ENCODE measurements at regions not wholly inside any gene's neighbourhood (a gene's known extent, or its start where the extent isn't known, plus 50 kb on each side); places are given as distances from the start of the nearest gene placed in this dataset.
A peak's percentile ranks its signal among the peaks of the same experiment; 100 is the strongest.
"Not testable (repeated sequence)": the region's sequence is repeated elsewhere in the genome, so short reads cannot be mapped to it uniquely, and the experiment has no call there.

- H3K9me3 Mint-ChIP-seq; H3K4me1 ChIP-seq (ENCODE audit: control insufficient read depth in 1 of 2, insufficient read depth in 2 of 2, low read length in 2 of 2); H3K36me3 Mint-ChIP-seq; H3K27ac Mint-ChIP-seq; H3K4me2 ChIP-seq (replicated peaks; ENCODE audit: extremely low read depth, low read length, poor library complexity, severe bottlenecking); H3K4me3 ChIP-seq (replicated peaks in 1 of 3; ENCODE audit: low read depth in 2 of 3, low read length in 3 of 3); H3K9me3 ChIP-seq (replicated peaks in 1 of 2; ENCODE audit: control insufficient read depth in 1 of 2, insufficient read depth in 1 of 2, low read length in 2 of 2); H3K9ac ChIP-seq (ENCODE audit: insufficient read depth, low read length, poor library complexity, severe bottlenecking); H3K36me3 ChIP-seq (replicated peaks in 1 of 2; ENCODE audit: control insufficient read depth in 1 of 2, insufficient read depth in 2 of 2, low read length in 2 of 2); H3K79me2 ChIP-seq (ENCODE audit: insufficient read depth, low read length); H2AFZ ChIP-seq (ENCODE audit: insufficient read depth, low read depth, low read length, poor library complexity, severe bottlenecking); intact Hi-C loops (cut with micrococcal nuclease); H3K4me3 Mint-ChIP-seq; H3K4me1 Mint-ChIP-seq; H3K27ac ChIP-seq (ENCODE audit: low read depth in 1 of 2, low read length in 2 of 2); H4K20me1 ChIP-seq (ENCODE audit: insufficient read depth, low read length); H3K27me3 ChIP-seq (ENCODE audit: control insufficient read depth in 2 of 2, insufficient read depth in 2 of 2, low read length in 2 of 2); H3K27me3 Mint-ChIP-seq (ENCODE audit: low read depth in 3 of 3); DNase-seq: not testable (repeated sequence)
- WGBS (ENCODE audit: insufficient coverage): no CpG with 5 or more reads among the region's 16 CpGs
Observed at GRCh38 chr9:41741897-41742296, 387.3 kb downstream of the CNTNAP3B start.

GRCh38 chr9:41741173-41741572, 388.1 kb downstream of the CNTNAP3B start:
- H3K4me2 ChIP-seq (replicated peaks; ENCODE audit: extremely low read depth, low read length, poor library complexity, severe bottlenecking); H2AFZ ChIP-seq (ENCODE audit: insufficient read depth, low read depth, low read length, poor library complexity, severe bottlenecking); H3K4me1 ChIP-seq (ENCODE audit: control insufficient read depth in 1 of 2, insufficient read depth in 2 of 2, low read length in 2 of 2); H3K9me3 Mint-ChIP-seq; H3K27ac ChIP-seq (ENCODE audit: low read depth in 1 of 2, low read length in 2 of 2); H3K79me2 ChIP-seq (ENCODE audit: insufficient read depth, low read length); H4K20me1 ChIP-seq (ENCODE audit: insufficient read depth, low read length); H3K36me3 Mint-ChIP-seq; H3K27me3 Mint-ChIP-seq (ENCODE audit: low read depth in 3 of 3); H3K9ac ChIP-seq (ENCODE audit: insufficient read depth, low read length, poor library complexity, severe bottlenecking); H3K4me1 Mint-ChIP-seq; H3K36me3 ChIP-seq (replicated peaks in 1 of 2; ENCODE audit: control insufficient read depth in 1 of 2, insufficient read depth in 2 of 2, low read length in 2 of 2); H3K4me3 ChIP-seq (replicated peaks in 1 of 3; ENCODE audit: low read depth in 2 of 3, low read length in 3 of 3); H3K27me3 ChIP-seq (ENCODE audit: control insufficient read depth in 2 of 2, insufficient read depth in 2 of 2, low read length in 2 of 2); H3K9me3 ChIP-seq (replicated peaks in 1 of 2; ENCODE audit: control insufficient read depth in 1 of 2, insufficient read depth in 1 of 2, low read length in 2 of 2); intact Hi-C loops (cut with micrococcal nuclease); DNase-seq: not testable (repeated sequence)
- no CpG with 5 or more reads among the region's 5 CpGs for WGBS (ENCODE audit: insufficient coverage)
- H3K27ac Mint-ChIP-seq: peak overlapping the region in 1 of 7 donors; percentile 78
- peak overlapping the region in 1 of 2 donors; percentile 46 for H3K4me3 Mint-ChIP-seq

- not testable (repeated sequence) for H3K9me3 Mint-ChIP-seq
- no CpG with 5 or more reads among the region's 5 CpGs for WGBS (ENCODE audit: insufficient coverage)
Observed at GRCh38 chr9:41738681-41739080, 390.5 kb downstream of the CNTNAP3B start.

GRCh38 chr9:41699190-41699589, 430.0 kb downstream of the CNTNAP3B start:
- H3K27me3 ChIP-seq (ENCODE audit: control insufficient read depth in 2 of 2, insufficient read depth in 2 of 2, low read length in 2 of 2); H2AFZ ChIP-seq (ENCODE audit: insufficient read depth, low read depth, low read length, poor library complexity, severe bottlenecking); H3K9ac ChIP-seq (ENCODE audit: insufficient read depth, low read length, poor library complexity, severe bottlenecking); H3K27ac ChIP-seq (ENCODE audit: low read depth in 1 of 2, low read length in 2 of 2); H3K4me3 ChIP-seq (replicated peaks in 1 of 3; ENCODE audit: low read depth in 2 of 3, low read length in 3 of 3); DNase-seq; H3K79me2 ChIP-seq (ENCODE audit: insufficient read depth, low read length); H3K4me3 Mint-ChIP-seq; H4K20me1 ChIP-seq (ENCODE audit: insufficient read depth, low read length); H3K27me3 Mint-ChIP-seq (ENCODE audit: low read depth in 3 of 3); H3K36me3 Mint-ChIP-seq; intact Hi-C loops (cut with micrococcal nuclease); H3K27ac Mint-ChIP-seq; H3K36me3 ChIP-seq (replicated peaks in 1 of 2; ENCODE audit: control insufficient read depth in 1 of 2, insufficient read depth in 2 of 2, low read length in 2 of 2); H3K4me2 ChIP-seq (replicated peaks; ENCODE audit: extremely low read depth, low read length, poor library complexity, severe bottlenecking); H3K9me3 ChIP-seq (replicated peaks in 1 of 2; ENCODE audit: control insufficient read depth in 1 of 2, insufficient read depth in 1 of 2, low read length in 2 of 2); H3K9me3 Mint-ChIP-seq; H3K4me1 Mint-ChIP-seq: not testable (repeated sequence)
- peaks cover 11 to 16% of the 10 kb centered on the region in 2 donors for H3K4me1 ChIP-seq (ENCODE audit: control insufficient read depth in 1 of 2, insufficient read depth in 2 of 2, low read length in 2 of 2)
- no CpG with 5 or more reads among the region's 13 CpGs for WGBS (ENCODE audit: insufficient coverage)

More at GRCh38 chr9:41738681-41739080, 390.5 kb downstream of the CNTNAP3B start:
- H3K27me3 ChIP-seq (ENCODE audit: control insufficient read depth in 2 of 2, insufficient read depth in 2 of 2, low read length in 2 of 2); H4K20me1 ChIP-seq (ENCODE audit: insufficient read depth, low read length); H3K4me1 Mint-ChIP-seq; H3K4me3 Mint-ChIP-seq; H3K4me1 ChIP-seq (ENCODE audit: control insufficient read depth in 1 of 2, insufficient read depth in 2 of 2, low read length in 2 of 2); H3K36me3 Mint-ChIP-seq; H3K9ac ChIP-seq (ENCODE audit: insufficient read depth, low read length, poor library complexity, severe bottlenecking); H3K9me3 ChIP-seq (replicated peaks in 1 of 2; ENCODE audit: control insufficient read depth in 1 of 2, insufficient read depth in 1 of 2, low read length in 2 of 2); DNase-seq; H3K36me3 ChIP-seq (replicated peaks in 1 of 2; ENCODE audit: control insufficient read depth in 1 of 2, insufficient read depth in 2 of 2, low read length in 2 of 2); H3K4me2 ChIP-seq (replicated peaks; ENCODE audit: extremely low read depth, low read length, poor library complexity, severe bottlenecking); H3K79me2 ChIP-seq (ENCODE audit: insufficient read depth, low read length); H3K27ac ChIP-seq (ENCODE audit: low read depth in 1 of 2, low read length in 2 of 2); H3K4me3 ChIP-seq (replicated peaks in 1 of 3; ENCODE audit: low read depth in 2 of 3, low read length in 3 of 3); H3K27me3 Mint-ChIP-seq (ENCODE audit: low read depth in 3 of 3); intact Hi-C loops (cut with micrococcal nuclease); H3K27ac Mint-ChIP-seq; H2AFZ ChIP-seq (ENCODE audit: insufficient read depth, low read depth, low read length, poor library complexity, severe bottlenecking): not testable (repeated sequence)
